CD4-positive, alpha-beta T cell treated with Interleukin-4 for 1 hour (primary cell): ENCODE measurements at regions not wholly inside any gene's neighbourhood (a gene's known extent, or its start where the extent isn't known, plus 50 kb on each side); places are given as distances from the start of the nearest gene placed in this dataset.

ENCODE experiments used
- DNase-seq, 2 donors: peaks; one replicate each; pipeline ENCODE4 v3.0.0-alpha.2; 2020 to 2022

DNA sequence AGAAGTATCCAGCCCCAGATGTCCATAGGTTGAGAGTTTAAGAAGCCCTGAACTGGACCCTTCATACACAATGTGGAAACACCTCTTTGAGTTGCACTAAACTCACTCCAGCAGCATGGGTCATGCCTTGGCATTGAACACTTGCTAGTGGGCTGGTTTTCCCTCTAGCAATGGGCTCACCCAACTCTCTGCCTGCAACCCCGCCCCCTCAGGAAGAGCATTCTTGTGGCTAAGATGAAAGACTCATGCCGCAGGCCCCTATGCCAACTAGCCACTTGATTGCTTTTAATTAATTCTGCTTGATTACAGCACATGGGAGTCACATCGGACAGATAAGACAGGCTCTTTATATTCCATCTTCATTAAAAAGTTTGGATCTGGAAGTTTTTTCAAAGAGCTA, 136.5 kb upstream of the GJB5 start:
- no peak for DNase-seq

DNA sequence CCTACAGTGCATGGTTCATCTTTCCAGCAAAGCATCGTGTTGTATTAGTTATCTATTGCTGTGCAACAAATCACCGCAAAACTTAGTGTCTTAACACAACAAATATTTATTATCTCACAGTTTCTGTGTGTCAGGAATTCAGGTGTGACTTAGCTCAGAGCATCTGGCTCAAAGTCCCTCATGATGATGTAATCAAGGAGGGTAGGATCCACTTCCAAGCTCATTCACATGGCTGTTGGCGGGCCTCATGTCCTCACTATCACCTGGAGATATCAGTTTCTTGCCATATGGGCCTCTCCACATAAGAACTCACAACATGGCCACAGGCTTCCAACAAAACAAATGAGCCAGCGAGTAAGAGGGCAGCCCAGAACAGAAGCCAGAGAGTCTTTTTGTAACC, 135.6 kb upstream of the GJB5 start:
- DNase-seq, result no peak

DNA sequence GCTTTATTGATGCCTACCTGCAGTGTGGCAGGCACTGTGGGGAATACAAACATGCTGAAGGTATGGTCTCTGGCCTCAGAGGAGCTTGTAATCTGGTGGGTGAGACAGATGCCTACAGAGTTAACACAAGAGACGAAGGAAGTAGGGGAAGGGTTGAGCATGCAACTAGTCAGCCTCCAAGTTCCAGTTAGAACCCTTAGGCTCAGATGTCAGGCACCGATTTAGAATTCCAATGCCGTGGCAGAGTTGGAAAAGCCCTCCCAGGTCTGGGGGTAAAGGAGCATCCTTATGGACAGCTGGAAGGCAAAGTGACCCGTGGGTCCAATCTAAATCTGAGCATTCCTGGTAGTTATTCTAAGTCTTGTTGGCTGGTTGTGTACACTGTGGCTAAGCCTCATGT, 132.9 kb upstream of the GJB5 start:
- no peak for DNase-seq

DNA sequence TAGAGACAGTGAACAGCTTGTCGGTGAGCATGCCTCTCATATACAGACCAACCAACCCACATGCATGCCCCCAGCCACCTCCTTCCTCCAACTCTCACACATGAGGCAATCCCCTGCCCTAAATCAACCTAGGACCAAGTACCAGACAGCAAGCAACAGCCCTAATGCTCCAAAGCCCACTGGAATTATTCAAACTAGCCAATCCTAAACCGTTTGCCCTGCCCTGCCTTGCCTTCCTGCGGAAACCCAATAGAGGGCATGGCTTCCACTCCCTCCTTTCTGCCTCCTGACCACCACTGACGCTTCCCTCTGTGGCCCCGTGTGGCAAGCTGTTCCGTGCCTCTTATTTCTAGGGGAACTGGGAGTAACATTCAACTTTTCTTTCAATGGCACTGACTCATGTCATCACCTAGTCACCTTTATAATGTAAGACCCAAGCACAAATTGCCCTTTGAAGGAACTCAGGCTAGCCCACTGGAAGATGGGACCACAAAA, 129.3 kb upstream of the GJB5 start:
- DNase-seq, result no peak

DNA sequence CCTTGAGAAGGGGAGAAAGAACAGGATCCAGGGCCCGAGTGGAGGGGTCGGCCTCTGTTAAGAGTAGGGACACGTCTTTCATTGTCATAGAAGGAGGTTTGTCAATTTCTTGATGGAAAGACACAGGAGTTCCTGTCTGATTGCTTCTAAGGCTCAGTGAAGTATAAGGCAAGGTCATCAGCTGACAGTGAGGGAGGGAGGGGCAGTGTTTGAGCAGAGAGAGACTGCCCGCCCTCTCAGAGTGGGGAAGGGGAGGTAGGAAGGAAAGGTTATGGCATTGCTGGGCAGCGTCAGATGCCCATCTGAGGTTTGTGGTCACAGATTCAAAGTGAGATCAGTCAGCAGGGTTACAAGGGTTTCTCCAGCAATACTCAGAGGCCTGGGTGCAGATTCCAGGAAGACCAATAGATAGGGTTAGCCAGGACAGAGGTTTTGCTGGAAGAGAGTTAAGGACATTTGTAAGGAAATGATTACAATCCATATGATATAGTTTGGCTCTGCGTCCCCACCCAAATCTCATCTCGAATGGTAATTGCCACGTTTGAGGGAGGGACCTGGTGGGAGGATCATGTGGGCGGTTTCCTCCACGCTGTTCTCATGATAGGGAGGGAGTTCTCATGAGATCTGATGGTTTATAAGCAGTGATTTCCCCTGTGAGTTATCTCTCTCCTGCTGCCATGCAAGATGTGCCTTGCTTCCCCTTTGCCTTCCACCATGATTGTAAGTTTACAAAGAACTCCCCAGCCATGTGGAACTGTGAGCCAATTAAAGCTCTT, 127.2 kb upstream of the GJB5 start:
- no peak for DNase-seq

DNA sequence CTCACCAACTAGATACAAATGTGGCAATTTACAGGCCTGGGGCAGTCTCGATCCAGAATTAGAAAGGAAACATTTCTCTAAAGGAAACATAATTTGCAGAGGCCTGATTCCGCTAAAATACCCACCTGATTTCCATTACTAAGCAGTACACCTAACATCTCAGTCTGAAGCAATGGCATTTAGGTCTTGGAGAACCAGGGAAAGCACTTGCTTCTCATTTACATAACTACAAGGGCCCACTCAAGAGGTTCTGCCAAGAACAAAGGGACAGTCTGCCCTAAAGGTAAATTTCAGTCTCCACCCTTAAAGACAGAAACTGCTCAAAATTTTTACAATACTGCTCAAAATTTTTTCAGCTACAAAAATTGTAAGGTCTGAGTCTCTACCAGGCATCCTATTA, 123.7 kb upstream of the GJB5 start:
- DNase-seq, result no peak

DNA sequence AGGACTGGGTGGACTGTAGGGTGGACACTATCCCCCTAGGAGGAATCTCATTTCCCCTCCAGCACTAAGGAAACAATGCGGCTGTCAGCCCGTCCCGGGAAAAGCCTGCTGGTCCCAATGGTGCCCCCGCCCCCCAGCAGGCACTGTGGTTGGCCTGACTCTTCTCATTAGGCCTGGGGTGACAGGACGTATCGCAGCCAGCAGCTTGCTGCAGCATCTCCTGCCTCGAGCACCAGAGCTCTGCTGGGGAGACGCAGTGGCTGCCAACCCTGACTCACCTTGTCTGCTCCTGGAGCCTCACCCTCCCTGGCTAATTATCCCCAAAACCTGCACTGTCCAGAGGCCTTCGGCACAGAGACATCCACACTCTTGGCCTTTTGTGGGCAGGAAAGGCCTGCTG, 115.1 kb upstream of the GJB5 start:
- DNase-seq, result no peak

DNA sequence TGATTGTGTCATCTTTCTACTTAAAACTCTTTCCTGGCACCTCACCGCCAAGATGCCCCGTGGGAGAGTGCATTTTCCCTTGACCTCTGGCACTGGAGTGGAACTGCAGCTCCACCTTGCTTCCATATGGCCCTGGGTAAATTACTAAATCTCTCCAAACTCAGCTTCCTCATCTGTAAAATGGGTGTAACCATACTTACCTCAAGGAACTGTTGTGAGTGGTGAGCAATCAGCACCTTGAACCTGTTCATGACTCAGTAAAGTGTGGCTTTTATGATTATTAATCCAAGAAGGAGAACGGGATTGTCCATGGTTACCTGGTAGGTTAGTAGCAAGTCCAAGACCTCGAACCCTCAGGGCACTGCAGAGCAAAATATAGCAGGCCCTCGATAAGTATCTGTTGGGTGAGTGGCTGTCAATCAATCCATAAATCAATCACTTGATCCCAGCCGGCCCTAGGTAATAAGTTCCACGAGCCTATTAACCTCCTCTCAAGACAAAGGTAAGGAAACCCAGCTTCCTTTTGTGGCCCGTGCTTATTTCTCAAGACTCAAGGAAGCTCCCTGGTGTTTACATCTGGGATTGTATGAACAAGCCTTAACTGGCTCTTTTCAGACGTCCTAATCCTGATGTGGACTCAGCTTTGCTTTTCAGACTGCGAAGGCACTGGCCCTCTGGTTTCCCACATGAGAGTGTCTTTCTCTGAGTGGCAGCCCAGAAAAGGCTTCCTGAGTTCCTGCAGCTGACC, 114.0 kb upstream of the GJB5 start:
- DNase-seq, result no peak

DNA sequence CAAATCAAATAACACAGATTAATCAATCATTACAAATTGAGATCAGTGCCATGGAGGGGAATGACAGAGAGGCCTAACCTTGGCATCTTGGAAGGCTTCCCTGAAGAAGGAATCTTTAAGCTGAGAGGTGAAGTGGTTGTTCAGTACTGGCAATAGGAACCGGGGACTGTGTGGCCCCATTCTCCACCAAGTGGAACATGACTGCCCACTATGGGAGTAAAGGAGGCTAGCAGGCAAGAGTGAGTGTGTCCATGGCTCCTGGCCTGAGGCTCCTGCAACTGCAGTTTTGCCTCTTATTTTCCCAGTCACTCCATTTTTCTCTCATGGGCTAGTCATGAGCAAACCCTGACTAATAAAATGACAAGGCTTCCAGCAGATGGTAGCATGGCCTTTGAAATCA, 112.2 kb upstream of the GJB5 start:
- no peak for DNase-seq

DNA sequence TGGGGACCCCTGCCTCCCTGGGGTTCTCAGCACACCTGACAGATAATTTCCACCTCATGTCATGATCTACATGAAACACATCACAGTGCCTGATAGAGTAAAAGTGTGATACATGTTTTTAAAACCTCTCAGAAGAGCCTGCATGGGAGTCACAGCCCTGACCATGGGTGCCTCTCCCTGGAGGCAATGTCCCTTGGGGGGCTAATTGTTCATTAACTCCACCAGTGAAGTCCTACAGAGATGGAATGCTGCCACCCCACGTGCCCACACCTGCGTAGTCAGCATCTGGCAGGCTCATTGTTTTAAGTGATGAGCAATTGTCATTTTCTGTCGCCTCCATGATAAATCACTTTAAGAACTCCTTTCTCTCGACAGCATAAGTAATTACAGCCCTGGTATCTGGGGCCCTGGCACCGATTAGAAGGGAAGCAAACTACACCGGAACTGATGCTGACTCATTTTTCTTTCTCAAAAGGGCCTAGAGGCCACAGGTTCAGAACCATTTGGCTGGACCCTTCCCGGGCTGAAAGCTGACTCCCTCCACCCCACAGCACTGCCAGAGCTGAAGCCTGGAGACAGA, 109.6 kb upstream of the GJB5 start:
- DNase-seq, result no peak

DNA sequence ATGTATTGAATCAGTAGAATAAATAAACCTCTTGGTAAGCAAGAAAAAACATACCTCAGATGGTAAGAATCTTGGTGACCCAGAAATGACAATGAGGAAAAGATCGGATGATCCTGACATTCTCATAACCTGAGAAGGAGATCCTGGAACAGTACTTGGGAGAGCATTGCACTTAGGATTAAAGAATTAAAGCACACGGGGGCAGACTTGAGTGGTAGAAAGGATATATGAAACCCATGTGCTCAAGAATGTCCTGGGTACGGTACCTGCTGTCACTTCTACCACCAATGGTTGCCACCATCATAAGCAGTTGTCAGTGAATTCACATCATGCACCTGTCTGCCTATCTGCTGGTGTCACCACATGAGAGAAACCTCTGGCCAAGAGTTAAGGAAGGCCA, 108.9 kb upstream of the GJB5 start:
- no peak for DNase-seq

DNA sequence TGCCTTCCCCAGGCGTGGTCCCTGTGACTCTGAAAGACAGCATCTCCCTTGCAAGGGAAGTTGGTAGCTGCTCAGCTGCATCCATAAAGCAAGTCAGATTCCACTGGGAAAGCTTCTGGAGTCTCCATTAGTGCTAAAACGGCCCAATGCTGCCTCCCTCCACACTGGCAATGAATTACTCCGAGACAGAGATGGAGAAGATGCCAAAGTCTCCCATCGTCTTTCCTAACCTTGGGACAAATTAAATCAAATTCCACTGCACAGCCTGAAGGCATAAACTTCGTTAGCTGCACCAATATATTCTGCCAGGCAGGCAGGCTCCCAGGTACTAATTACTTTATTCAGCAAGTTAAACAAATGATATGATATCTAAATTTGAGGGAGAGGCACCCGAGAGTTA, 106.3 kb upstream of the GJB5 start:
- no peak for DNase-seq

DNA sequence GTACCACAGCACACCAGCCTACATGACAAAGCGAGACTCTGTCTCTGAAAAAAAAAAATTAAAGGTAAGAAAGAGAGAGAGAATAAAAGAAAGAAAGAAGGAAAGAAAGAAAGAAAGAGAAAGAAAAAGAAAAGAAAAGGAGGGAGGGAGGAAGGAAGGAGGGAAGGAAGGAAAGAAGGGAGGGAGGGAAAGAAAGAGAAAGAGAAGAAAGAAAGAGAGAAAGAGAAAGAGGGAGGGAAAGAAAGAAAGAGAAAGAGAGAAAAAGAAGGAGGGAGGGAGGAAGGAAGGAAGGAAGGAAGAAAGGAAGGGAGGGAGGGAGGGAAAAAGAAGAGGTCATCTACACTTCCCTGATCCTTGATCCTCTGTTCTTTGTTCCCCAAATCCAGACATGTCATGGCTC, 104.8 kb upstream of the GJB5 start:
- no peak for DNase-seq

DNA sequence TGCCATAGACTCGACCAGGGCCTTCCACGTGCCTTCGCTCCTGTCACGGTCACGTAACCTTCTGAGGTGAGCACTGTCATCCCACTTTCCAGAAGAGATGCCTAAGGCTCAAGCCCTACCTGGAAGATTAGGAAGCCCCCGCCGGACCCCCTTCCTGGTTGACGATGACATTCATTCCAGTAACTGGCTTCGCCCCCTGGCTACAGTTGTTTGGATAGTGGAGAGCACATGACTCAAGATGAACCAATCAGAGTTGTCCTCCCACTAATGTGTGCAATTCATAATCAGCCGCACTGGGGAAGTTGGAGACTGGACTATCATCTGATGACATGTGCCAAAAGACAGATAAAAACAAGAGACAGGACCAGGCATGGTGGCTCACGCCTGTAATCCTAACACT, 104.0 kb upstream of the GJB5 start:
- DNase-seq, result no peak

DNA sequence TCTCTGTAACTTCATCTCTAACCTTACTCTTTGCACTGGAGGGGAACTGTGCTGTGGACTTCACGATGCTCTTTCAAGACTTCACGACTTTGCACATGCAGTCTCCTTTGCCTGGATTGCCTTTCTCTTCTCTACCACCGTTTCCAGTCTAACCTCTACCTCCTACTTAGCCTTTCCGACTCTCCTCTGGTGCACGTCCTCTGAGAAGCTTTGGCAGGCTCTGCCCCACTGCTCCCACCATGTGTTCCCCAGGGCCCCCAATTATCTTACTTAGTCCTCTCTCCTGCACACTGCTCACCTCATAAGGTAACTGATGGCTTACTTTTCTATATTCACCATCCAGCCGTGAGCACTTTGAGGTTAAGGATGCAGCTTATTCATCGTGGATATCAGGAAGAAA, 101.7 kb upstream of the GJB5 start:
- no peak for DNase-seq

DNA sequence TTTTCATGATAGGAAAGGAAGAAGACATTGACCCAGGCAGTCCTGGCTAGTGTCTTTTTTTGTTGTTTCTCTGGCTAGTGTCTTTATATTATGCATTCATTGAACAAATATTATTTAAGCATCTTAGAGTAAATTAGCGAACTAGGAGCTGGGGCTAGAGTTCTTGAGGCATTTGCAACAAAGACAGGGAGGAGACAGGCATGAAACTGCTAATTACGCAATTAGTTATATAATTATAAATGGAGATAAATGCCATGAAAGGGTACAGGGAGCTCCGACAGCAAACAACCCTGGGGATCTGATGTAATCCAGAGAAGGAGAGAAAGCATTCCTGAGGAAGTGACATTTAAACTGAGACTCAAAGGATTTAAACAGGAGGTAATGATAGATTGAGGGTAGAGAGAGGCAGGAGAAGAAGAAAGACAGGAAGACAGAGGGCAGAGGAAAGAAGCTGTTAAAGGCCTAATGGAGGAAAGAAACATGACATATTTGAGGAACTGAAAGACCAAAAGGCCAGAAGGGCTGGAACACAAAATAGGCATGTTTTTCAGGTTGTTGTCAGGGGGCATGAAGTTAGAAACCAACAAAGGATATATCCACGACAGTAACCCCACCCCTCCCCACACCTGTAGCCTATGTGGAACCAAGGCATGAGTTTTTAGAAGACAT, 99.5 kb upstream of the GJB5 start:
- DNase-seq, result no peak

DNA sequence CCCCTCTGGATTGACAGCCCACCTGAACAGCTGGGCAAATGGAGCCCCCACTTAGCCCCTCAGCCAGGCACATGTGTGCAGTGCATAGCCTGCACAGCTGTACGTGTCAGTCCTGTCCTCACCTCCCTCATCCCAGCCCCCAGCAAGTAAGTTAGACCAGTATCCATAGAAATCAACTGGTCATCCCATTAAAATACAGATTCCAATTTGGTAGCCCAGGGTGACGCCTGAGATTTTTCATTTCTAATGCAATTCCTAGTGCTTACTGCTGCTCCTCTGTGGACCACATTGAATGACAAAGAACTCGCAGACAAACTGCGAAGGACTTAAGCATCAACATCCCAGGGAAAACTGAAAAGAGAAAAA, 99.0 kb upstream of the GJB5 start:
- DNase-seq, result no peak

DNA sequence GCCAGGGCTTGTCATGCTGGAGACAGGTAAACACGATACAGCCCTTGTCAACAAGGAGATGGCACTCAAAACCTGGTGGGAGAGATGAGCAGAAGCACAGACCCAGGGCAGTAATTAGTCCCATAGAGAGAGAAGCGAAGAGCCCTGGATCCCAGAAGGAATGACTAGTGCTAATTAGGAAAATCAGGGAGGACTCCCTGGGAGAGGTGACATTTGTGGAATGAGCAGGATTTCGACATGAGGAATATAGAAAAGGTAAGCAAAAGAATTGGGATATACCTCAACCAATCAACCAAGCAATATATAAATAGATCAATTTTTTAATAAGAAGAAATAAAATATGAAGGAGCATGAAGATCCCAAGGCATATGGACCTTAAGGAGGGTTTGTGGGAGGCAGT, 98.5 kb upstream of the GJB5 start:
- DNase-seq, result no peak

DNA sequence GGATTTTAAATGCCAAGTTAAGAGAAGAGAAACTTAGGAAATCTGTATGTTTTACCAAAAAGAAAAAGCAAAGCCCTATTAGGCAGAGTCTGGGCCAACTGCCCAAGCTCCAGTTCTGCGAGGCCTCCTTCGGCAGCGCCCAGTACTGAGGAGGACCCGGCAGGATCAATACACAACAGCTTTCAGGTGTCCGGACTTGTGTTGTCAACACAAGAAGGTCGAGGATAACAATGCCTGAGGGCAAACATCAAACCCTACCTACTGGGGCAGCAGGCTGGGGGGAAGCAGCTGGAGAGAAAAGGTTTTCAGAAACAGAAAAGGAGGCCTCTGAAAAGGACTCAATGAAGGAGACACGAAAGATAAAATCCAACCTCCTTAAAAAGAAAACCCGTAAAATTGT, 98.1 kb upstream of the GJB5 start:
- no peak for DNase-seq

DNA sequence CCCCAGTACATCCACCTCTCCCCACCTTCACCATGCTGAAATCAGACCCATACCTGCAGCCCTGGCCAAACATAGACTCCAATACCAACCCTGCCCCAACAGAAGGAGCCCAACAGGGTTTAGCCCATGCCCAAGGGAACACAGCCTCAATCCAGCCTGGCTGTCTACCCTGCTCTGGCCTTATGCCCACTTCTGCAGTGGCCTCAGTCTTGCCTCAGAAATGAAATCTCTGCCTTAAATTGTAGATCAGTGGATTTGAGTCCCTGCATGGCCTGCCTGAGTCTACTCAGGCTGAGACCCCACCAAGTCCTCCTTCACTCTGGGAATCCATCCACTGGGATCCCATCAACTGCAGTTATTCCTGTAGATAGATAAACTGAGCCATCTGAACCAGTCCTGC, 97.6 kb upstream of the GJB5 start:
- no peak for DNase-seq

DNA sequence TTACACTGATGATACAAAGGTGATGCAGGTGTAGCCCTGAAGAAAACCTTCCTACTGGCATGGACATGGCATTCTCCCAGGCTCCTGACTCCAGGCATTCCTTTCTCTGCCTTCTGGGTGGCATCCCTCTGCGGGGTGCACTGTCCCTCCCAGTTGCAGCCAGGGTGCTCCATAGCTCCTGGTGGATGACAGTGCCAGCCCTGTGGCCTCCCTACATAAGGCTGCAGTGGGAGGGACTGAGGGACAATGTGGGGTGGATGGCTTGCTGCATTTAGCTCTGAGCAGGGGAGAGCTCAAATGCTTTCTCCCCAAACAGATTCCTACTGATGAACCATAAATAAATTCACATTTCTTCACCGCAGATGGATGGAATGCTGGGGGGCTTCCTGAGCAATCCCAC, 97.0 kb upstream of the GJB5 start:
- DNase-seq, result no peak

DNA sequence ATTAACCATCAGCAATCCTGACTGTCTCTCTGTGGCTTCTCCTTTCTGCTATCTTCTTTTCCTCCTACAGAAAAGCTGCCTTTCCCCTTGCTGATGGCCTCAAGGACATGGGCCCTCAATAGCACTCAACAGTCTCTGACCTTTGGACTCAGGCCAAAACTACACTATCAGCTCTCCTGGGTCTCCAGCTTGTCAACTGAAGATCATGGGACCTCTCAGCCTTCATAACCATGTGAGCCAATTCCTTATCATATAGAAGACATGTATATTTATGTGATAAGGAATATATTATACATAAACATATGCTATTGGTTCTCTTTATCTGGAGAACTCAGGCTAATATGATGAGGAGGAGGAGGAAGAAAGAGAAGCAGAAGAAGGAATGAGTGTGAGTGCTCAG, 91.8 kb upstream of the GJB5 start:
- no peak for DNase-seq

DNA sequence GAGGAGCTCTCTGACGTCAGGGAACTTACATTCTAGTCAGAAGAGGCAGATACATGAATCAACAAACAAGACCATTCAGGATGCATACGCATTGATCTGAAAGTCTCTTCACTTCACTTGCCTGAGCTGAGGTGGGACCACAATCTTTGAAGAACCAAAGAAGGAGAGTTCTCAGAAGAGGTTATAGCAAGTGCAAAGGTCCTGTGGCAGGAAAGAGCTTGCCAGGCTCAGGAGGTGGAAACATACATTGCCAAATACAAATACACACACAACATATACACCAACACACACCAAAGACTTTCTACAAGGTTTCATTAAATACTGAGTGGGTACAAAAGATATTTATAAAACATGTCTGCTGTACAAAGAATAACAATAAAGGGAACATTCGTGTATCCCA, 86.8 kb upstream of the GJB5 start:
- DNase-seq, result no peak

DNA sequence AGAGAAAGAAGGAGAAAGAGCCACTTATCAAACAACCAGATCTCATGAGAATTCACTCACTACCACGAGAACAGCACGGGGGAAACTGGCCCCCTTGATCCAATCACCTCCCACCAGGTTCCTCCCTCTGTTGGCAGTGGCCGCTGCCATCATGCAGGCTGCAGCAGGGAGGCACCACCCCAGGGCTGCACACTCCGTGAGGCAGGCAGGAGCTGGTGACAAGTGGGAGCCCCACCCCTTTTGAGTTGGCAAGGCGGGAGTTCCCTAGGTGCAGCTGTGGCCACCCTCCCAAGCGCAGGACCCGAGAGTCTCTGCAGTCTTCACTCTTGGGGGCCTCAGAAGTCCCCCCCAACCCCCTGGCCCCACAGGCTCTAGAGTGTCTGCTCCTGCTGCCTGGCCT, 83.9 kb upstream of the GJB5 start:
- no peak for DNase-seq
